Muscle of arm (tissue), 1 donor: ENCODE measurements at regions not wholly inside any gene's neighbourhood (a gene's known extent, or its start where the extent isn't known, plus 50 kb on each side); places are given as distances from the start of the nearest gene placed in this dataset.
"Not testable (repeated sequence)": the region's sequence is repeated elsewhere in the genome, so short reads cannot be mapped to it uniquely, and the experiment has no call there.

ENCODE experiments used
- DNase-seq: peaks from one replicate; pipeline ENCODE4 v3.0.0-alpha.2; 2013

- no peak for DNase-seq
These were observed 257.8 kb downstream of the NPHP4 start for GRCh38 chr1:5734414-5734813.

- no peak for DNase-seq
These were observed 258.6 kb downstream of the NPHP4 start for GRCh38 chr1:5733596-5733995.

DNA sequence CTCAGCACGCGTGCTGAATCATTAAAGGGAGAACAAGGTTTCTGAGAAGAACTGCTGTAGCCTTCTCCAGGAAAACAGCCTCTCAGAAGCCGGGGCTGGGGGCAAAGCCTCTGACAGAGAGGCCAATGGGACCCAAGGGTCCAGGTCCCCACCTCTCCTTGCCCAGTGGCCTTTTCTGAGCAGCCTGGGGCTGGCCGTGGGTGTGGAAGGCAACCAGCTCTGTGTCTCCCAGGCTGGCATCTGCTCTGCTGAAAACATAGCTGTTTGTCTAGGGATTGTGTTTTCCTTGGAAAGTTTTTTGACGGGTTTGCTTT, 261.2 kb downstream of the NPHP4 start:
- DNase-seq, result no peak

DNA sequence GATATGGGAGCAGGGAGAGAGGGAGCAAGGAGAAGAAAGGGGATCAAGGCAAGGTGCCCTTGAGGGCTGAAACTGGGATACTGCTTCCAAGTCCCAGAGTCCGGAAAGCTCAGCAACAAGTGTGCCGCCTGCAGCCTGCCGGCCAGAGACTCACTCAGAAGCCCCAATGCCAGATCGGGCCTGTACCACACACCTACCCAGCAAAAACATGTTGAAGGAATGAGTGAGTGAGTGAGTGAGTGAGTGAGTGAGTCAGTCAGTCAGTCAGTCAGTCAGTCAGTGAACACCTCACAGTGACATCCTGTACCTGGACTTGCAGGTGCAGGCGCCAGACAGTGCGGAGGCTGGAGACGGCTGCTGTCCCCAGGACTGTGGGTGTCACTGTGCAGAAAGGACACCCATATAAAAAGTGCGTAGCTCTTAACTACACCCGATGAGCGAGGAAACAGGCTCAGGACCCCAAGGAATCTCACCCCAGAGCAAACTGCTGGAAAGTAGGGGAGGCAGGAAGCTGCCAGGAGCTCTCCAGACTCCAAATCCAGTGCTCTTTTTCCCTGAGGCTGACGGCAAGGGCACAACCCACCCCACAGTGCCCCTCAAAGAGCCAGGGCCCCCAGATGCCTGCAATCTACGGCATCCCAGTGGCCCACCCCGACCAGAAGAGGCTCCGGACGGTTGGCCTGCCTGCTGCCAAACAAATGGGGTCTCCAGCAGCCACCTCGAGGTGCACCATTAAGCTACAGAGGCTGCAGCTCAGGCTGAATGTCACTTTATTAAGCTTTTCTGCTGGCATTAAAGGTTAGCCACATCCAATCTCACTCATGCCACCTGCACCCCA, 261.7 kb downstream of the NPHP4 start:
- DNase-seq, result no peak

- DNase-seq, result no peak
These were observed 262.5 kb downstream of the NPHP4 start for GRCh38 chr1:5729636-5730145.

GRCh38 chr1:5728663-5729355, 263.4 kb downstream of the NPHP4 start:
- DNase-seq, result no peak

DNA sequence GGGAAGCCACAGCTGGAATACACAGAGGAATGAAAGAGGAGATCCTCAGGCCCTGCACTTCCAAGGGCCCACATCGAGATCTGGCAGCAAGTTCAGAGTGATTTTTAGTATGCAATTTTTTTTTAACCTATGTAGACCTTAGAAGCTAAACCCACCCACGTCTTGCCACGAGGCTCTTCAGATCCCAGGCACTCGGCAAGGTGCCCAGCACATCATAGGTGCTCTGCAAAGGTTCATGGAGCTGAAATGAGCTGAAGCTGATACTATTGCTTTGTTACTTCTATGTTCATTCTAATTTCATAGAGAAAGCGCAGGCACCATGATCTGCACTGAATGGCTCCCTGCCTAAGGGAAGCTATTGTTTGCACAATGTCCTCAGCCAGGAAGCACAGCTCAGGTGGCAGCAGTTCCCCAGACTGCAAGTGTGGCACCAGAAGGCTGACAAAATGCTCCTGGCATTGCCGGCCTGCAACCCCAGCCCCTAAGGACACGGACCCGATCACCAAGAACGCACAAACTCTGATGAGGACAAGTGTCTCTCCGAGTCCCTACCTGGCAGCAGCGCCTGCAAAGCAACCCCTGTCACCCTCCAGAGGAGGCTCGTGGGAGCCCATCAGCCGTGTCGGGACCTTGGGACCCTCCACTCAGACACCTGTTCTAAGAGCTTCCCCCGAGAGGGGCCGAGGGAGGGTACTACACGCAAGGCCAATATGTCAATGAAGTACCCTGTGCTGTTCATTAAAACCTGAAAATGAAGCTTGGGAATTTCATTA, 264.2 kb downstream of the NPHP4 start:
- DNase-seq, result no peak

DNA sequence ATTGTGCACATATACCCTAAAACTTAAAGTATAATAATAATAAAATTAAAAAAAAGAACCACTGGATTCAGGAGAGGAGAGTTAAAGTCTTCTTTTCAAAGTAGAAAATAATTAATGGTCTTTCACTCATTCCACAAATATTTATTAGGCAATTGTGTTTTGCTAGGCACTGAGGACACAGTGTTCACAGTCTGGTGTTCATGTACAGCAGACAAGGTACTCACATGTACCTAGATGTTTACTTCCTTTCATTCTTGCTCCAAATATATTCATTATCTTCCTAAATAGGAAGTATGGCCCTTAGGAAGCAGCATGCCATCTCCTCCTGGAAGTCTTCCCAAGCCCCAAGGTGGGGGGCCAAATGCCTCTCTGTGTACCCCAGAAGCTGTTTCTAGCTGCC, 265.0 kb downstream of the NPHP4 start:
- no peak for DNase-seq

DNA sequence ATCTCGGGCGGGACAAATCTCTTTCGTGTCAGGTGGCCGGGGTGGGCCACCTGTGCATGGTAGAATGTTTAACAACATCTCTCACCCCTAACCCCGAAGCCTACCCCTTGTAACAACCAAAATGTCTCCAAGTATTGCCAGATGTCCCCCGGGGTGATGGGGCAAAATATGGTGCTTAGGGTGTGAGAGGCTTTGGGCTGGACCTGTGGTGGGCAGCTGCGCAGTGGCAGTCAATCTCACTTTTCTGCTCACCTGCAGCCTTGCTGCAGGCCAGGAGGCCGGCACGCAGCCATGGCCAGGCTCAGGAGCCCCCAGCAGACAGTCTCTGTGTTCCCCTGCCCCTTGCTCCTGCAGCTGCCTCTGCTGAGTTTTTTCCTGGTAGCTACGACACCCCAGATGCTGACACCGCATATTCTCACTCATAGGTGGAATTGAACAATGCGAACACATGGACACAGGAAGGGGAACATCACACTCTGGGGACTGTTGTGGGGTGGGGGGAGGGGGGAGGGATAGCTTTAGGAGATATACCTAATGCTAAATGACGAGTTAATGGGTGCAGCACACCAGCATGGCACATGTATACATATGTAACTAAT, 265.5 kb downstream of the NPHP4 start:
- DNase-seq, result not testable (repeated sequence)

DNA sequence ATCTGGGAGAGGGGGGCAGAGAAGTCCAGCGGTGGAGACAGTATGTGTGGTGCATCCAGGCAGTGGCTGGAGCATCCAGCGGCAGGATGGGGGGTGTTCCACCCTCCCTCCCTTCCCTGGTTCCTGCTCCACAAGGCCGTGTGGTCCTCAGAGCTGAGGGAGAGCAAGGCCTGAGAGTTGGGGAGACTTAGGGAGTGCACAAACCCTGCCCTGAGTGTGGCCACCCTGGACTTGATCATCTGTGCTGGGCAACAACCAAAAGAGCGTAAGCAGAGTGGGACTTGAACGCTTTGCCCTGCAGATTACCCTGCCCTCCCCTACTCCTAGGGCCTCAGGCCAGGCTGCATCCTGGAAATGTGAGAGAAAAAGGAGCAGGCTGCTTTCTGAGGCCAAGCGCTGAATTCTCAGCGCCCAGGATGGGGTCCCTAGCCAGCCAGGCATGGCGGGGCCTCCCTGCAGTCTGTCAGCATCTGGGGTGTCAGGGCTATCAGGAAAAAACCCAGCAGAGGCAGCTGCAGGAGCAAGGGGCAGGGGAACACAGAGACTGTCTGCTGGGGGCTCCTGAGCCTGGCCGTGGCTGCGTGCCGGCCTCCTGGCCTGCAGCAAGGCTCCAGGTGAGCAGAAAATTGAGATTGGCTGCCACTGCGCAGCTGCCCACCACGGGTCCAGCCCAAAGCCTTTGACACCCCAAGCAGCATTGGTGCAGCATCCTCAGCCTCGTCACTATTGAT, 266.2 kb downstream of the NPHP4 start:
- DNase-seq, result no peak

DNA sequence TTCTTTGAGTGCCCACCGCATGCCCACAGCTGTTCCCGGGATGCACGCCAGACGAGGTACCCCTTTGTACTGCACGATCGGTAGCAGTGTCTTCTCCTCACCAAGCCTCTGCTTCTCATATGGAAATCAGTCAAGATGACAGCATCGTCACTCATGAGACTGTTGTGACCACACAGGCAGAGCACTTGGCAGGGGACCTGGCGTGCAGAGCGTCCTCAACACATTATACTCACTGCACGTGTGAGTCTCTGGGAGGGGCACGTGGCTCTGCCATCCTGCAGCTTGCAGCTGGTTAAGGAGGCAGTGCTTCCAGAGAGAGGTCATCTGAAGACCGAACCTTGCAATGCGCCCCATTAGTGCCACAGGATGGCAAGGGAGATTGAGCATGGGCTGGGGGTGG, 266.8 kb downstream of the NPHP4 start:
- DNase-seq, result no peak

DNA sequence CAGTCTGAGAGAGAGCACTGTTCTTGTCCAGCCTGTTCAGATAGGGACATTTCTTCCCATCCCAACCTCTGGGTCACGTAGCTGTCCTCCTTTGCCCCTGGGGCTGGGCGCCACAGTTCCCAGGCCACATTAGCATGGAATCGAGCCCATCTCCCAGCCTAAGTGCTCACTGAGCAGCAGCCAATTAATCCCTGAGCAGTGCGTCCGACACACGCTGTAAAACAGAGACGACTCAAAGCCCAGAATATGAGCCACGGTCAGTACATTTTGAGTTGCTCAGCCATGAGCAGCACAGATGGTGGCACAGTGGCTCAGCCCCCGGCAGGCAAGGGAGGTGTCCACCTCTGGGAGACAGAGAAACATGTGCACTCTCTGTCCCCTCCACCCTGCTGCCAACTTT, 267.4 kb downstream of the NPHP4 start:
- no peak for DNase-seq

- no peak for DNase-seq
These were observed 269.5 kb downstream of the NPHP4 start for GRCh38 chr1:5722635-5723164.

DNA sequence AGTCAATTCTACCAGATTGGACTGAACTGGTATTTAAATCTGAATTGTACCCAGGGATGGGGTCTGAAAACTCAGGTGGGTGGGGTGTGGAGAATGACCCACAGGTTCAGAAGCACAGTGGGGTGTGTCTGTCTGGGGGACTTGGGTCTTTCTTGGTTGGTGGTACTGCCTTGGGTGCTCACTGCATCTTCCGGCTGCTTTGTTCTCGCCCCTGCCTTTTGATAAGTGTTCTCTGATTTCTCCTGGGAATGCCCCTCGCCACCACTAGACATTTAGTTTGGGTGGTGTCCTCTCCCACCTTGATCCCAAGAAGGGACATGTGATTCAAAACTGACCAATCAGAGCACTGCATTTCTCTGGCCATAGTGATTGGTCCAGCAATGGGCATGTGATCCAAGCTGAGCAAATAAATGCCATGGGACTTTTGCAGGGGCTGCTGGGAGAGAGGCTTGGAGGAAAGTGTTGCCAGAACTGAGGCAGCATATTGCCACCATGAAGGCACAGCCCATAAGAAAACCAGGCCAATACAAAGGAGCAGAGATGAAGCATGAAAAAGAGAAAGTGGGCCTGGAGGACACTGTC, 270.5 kb downstream of the NPHP4 start:
- DNase-seq, result no peak

DNA sequence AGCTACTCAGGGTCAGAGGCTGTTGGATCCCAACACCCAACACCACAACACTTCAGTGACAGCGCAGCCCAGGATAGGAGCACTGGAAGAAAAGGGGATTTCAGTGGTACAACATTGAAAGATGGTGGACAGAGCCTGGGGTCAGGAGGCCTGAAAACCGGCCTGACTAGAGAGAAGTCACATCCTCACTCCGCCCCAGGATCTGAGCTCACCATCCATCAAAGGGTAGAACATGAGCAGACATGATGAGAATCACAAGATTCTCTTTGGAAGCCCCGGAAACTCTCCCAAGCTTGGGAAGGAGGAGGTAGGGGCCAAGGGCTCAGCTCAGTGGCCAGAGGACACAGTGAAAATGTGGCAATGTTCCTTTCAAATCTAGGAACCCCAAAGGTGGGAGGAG, 271.3 kb downstream of the NPHP4 start:
- no peak for DNase-seq

GRCh38 chr1:5720484-5720883, 271.7 kb downstream of the NPHP4 start:
- DNase-seq, result no peak

GRCh38 chr1:5720045-5720444, 272.2 kb downstream of the NPHP4 start:
- no peak for DNase-seq

DNA sequence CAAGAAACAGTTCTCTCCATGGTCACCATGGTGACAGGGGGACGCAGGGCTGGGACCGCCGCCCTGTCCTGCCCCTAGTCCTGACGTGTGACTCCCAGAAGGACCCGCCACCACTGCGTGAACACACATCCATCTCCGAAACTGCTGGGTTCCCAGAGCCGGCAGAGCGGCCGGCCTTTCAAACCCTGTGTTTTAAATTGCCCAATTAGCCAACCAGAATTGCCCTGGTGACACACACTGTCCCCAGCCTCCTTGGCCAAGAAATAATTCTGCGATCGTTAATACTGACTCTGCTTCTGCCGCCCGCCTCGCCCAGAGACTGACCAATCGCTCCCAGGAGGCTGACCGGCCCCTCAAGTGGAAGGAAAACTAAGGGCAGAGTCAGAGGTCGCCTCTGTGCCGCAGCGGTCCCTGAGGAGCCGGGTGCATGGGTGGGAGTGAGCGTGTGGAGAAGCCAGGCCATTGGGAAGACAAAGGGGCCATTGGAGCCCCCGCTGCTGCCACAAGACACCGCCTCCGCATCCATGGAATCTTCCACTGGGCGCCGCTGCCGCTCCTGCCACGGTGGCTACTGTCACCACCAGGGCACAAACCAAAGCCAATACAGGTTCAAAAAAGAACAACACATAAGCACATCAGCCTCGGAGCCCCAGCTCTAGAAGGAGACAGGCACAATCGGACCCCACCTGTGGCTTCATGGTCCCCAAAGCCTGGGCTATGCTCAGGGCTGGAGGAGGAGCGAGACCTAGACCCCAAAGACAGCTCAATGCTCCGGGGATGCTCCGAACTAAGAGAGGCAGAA, 273.2 kb downstream of the NPHP4 start:
- DNase-seq, result no peak

DNA sequence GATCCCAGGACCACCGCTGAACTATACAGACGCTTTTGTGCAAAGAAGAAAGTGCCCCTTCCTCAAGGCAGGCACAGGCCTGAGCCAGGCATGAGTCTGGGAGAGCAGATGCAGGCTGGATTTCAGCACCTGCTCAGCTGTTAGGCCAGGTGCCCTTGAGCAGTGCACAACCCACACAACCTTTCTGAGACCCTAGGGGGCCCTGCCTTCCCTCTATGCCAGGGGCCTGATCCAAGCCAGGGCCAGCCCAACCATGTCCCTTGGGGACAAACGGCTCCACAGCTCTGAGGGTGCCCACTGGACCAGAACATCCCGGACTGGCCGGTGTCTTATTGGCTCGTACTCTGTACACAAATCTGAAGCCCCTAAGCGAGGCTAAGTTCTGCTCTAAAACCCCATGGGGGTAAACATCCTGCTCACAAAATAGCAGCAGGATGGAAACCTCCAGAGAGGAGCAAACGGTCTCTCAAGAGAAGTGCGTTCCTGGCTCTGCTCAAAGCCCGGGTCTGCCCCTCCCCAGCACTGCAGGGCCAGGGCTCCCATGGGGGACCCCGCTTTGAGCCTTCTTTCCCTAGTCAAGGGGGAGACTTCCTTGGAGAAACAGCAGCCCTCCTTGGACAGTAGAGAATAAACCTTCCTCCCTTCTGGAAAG, 275.1 kb downstream of the NPHP4 start:
- DNase-seq, result no peak
